ENCODE measurements at regions not wholly inside any gene's neighbourhood (a gene's known extent, or its start where the extent isn't known, plus 50 kb on each side); places are given as distances from the start of the nearest gene placed in this dataset.

GRCh38 chr5:135706893-135707292, 127.6 kb upstream of the SLC25A48 start:
- TF ChIP-seq POLR2A (IDR thresholded peaks at IDR 0.05) (no peak), CTCF (IDR thresholded peaks at IDR 0.05) (no peak), POLR2AphosphoS5 (IDR thresholded peaks at IDR 0.05) (no peak)

Data from breast epithelium (tissue), 3 donors.